HCT116 (cell line): ENCODE measurements at regions not wholly inside any gene's neighbourhood (a gene's known extent, or its start where the extent isn't known, plus 50 kb on each side); places are given as distances from the start of the nearest gene placed in this dataset.

Source experiments
- ATAC-seq: fragments of 200-7000 bp; cut with Tn5 transposase; 2 replicates; pipeline ENCODE4 v1.9.1; 2020; ENCODE audit warnings: mild to moderate bottlenecking, moderate library complexity
- BruUV-seq: library from RNA; stranded (reverse); fragments of 400-500 nt; replicated peaks from 2 replicates; lab custom pipeline; 2021; lab: Mats Ljungman, UMichigan
- CTCF ChIA-PET: fragments of 300-600 bp; sonication (Branson Sonifier 250); formaldehyde crosslinking; loops from one replicate; lab custom pipeline; 2021; ENCODE audit warnings: antibody characterized with exemption; lab: Charles Lee
- POLR2A ChIA-PET: fragments of 300-600, 350-600 bp; sonication (Branson Sonifier 250); formaldehyde crosslinking; loops from one replicate; lab custom pipeline; 2021; ENCODE audit warnings: antibody characterized with exemption; lab: Charles Lee
- RAD21 ChIA-PET, 2 experiments: fragments of 300-600 bp; sonication (Branson Sonifier 250); formaldehyde crosslinking; loops; one replicate each; lab custom pipeline; 2023; ENCODE audit warnings: low total read pairs in 2 of 2; ENCODE audit not compliant: uncharacterized antibody in 2 of 2, unreplicated experiment in 2 of 2, low non-redundant PET in 1 of 2; lab: Charles Lee
- DNase-seq: peaks from one replicate; pipeline ENCODE4 v3.0.0-alpha.2; 2010; ENCODE audit warnings: low read depth, low spot score
- H2AFZ ChIP-seq: fragments of 200-600 bp; shearing (Covaris generic), sonication (generic); 2 replicates; pipeline ENCODE4 v1.6.1; 2017; ENCODE audit warnings: low read depth, mixed run types, mixed read lengths, antibody characterized with exemption, low read length; ENCODE audit not compliant: poor library complexity, severe bottlenecking
- H3K27ac ChIP-seq: 2 replicates; pipeline ENCODE4 v1.5.1; 2012; ENCODE audit warnings: low read depth, low read length
- H3K27me3 ChIP-seq: fragments of 200-600 bp; sonication (generic); 2 replicates; pipeline ENCODE4 v1.6.1; 2016; ENCODE audit warnings: mixed run types, low read length, mixed read lengths; ENCODE audit not compliant: insufficient read depth
- H3K36me3 ChIP-seq, 2 experiments: fragments of 200-500 bp in 1 of 2; fragments of 200-600 bp in 1 of 2; sonication (Bioruptor generic) in 1 of 2; sonication (generic) in 1 of 2; 2 replicates each; pipeline versions ENCODE4 v1.5.1 to v1.6.1; 2014 to 2016; ENCODE audit warnings: low read length in 2 of 2, inconsistent platforms in 1 of 2, mixed read lengths in 1 of 2, mixed run types in 1 of 2; ENCODE audit not compliant: insufficient read depth in 2 of 2, control insufficient read depth in 1 of 2
- H3K4me1 ChIP-seq, 2 experiments: fragments of 200-600 bp in 1 of 2; sonication (generic) in 1 of 2; 2 replicates each; pipeline versions ENCODE4 v1.5.1 to v1.6.1; 2012 to 2017; ENCODE audit warnings: low read length in 2 of 2, inconsistent platforms in 1 of 2, mild to moderate bottlenecking in 1 of 2, mixed read lengths in 1 of 2, mixed run types in 1 of 2, moderate library complexity in 1 of 2; ENCODE audit not compliant: insufficient read depth in 2 of 2, control insufficient read depth in 1 of 2
- H3K4me2 ChIP-seq: fragments of 200-600 bp; sonication (generic); 2 replicates; pipeline ENCODE4 v1.6.1; 2017; ENCODE audit warnings: mixed run types, low read length, mixed read lengths
- H3K4me3 ChIP-seq, 2 experiments: fragments of 200-600 bp in 1 of 2; sonication (generic) in 1 of 2; replicated peaks in 1 of 2; 2 replicates each; pipeline ENCODE4 v1.5.1; 2011 to 2016; ENCODE audit warnings: low read length in 2 of 2, control low read depth in 1 of 2, low read depth in 1 of 2, mild to moderate bottlenecking in 1 of 2, mixed read lengths in 1 of 2, mixed run types in 1 of 2
- H3K79me2 ChIP-seq: fragments of 200-600 bp; sonication (generic); 2 replicates; pipeline ENCODE4 v1.6.1; 2017; ENCODE audit warnings: mild to moderate bottlenecking, mixed run types, low read length, moderate library complexity, mixed read lengths; ENCODE audit not compliant: insufficient read depth
- H3K9ac ChIP-seq: fragments of 200-600 bp; sonication (generic); 2 replicates; pipeline ENCODE4 v1.6.1; 2016; ENCODE audit warnings: low read length, mixed read lengths
- H3K9me2 ChIP-seq: fragments of 200-600 bp; sonication (generic), shearing (Covaris generic); 2 replicates; pipeline ENCODE4 v1.6.1; 2017; ENCODE audit warnings: mixed run types, mild to moderate bottlenecking, moderate library complexity; ENCODE audit not compliant: insufficient read depth
- H3K9me3 ChIP-seq, 2 experiments: fragments of 200-500 bp in 1 of 2; fragments of 200-600 bp in 1 of 2; sonication (Bioruptor generic) in 1 of 2; sonication (generic) in 1 of 2; 2 replicates each; pipeline ENCODE4 v1.6.1; 2014 to 2017; ENCODE audit warnings: low read length in 2 of 2, mixed read lengths in 2 of 2, inconsistent platforms in 1 of 2, low read depth in 1 of 2, mild to moderate bottlenecking in 1 of 2, mixed run types in 1 of 2, moderate library complexity in 1 of 2; ENCODE audit not compliant: control insufficient read depth in 1 of 2, insufficient read depth in 1 of 2
- H4K20me1 ChIP-seq: fragments of 200-600 bp; sonication (generic), shearing (Covaris generic); 2 replicates; pipeline ENCODE4 v1.6.1; 2017; ENCODE audit warnings: mixed run types, mild to moderate bottlenecking, moderate library complexity; ENCODE audit not compliant: insufficient read depth
- CEBPB ChIP-seq: IDR thresholded peaks from 2 replicates; pipeline ENCODE4 v1.6.1; 2012; ENCODE audit warnings: low read depth
- ELF1 ChIP-seq: IDR thresholded peaks from 2 replicates; pipeline ENCODE4 v1.6.1; 2012; ENCODE audit warnings: low read depth, borderline replicate concordance
- FOSL1 ChIP-seq: IDR thresholded peaks from 2 replicates; pipeline ENCODE4 v1.6.1; 2012; ENCODE audit warnings: low read depth
- SP1 ChIP-seq: IDR thresholded peaks from 2 replicates; pipeline ENCODE4 v1.6.1; 2012; ENCODE audit warnings: low read depth
- SRF ChIP-seq: IDR thresholded peaks from 2 replicates; pipeline ENCODE4 v1.6.1; 2012; ENCODE audit warnings: low read depth
- YY1 ChIP-seq: IDR thresholded peaks from 2 replicates; pipeline ENCODE4 v1.6.1; 2011; ENCODE audit warnings: low read length, low read depth, moderate library complexity, mild to moderate bottlenecking; ENCODE audit not compliant: insufficient replicate concordance; ENCODE audit errors: extremely low read depth
- ZBTB33 ChIP-seq: IDR thresholded peaks from 2 replicates; pipeline ENCODE4 v1.6.1; 2011; ENCODE audit warnings: mild to moderate bottlenecking, low read length, moderate library complexity; ENCODE audit not compliant: insufficient replicate concordance; ENCODE audit errors: extremely low read depth
- ZFX ChIP-seq: fragments of 450-650 bp; IDR thresholded peaks from 2 replicates; pipeline ENCODE4 v1.6.1; 2017
- ZNF274 ChIP-seq: fragments of 200-500 bp; sonication (Bioruptor generic); IDR thresholded peaks from 2 replicates; pipeline ENCODE4 v1.6.1; 2014; ENCODE audit warnings: mild to moderate bottlenecking, low read depth, low read length, inconsistent platforms
- intact Hi-C: fragments of 100-400 bp; cut with micrococcal nuclease; formaldehyde crosslinking; loops from 2 replicates; pipeline ENCODE4 v1.10.0; 2022
- TF ChIP-seq, protein P1 (sequence below): IDR thresholded peaks from 2 replicates; pipeline ENCODE4 v1.6.1; 2012

- Histone ChIP-seq H3K4me1 (no peaks in the 10 kb centered on the region), H4K20me1 (no peaks in the 10 kb centered on the region; the same call in 1 of the 2 replicates), H3K9me2 (no peaks in the 10 kb centered on the region), H3K9ac (no peak overlapping the region), H3K27ac (no peak overlapping the region), H3K9me3 (peaks cover 25 to 38% of the 10 kb centered on the region in 2 experiments; a peak in 3 of 4 replicates), H3K4me2 (no peak overlapping the region), H3K36me3 (no peaks in the 10 kb centered on the region), H3K27me3 (no peaks in the 10 kb centered on the region), H3K4me3 (no peak overlapping the region), H2AFZ (no peak overlapping the region), H3K79me2 (no peaks in the 10 kb centered on the region)
- intact Hi-C loops = no loop called here
- DNase-seq = no peak
- POLR2A ChIA-PET = no interaction called here
- no peak for TF ChIP-seq FOSL1
- TF ChIP-seq CEBPB = no peak
- TF ChIP-seq SRF = no peak
- TF ChIP-seq ZBTB33 = no peak
- TF ChIP-seq YY1 = no peak
- TF ChIP-seq ZFX = no peak
- no peak for TF ChIP-seq SP1
- TF ChIP-seq ZNF274 = no peak
- no peak for TF ChIP-seq ELF1
- TF ChIP-seq, protein P1, sequence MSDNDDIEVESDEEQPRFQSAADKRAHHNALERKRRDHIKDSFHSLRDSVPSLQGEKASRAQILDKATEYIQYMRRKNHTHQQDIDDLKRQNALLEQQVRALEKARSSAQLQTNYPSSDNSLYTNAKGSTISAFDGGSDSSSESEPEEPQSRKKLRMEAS = no peak
- CTCF ChIA-PET = no interaction called here
- ATAC-seq = no peak
- no TSS peak for BruUV-seq
- RAD21 ChIA-PET = no interaction called here
Measured at GRCh38 chr21:24969068-24969467, 638.2 kb downstream of the MRPL39 start.
